Peyer's patch (tissue), 4 donors: ENCODE measurements at regions not wholly inside any gene's neighbourhood (a gene's known extent, or its start where the extent isn't known, plus 50 kb on each side); places are given as distances from the start of the nearest gene placed in this dataset.

ENCODE experiments used
- POLR2A ChIP-seq, 2 donors: fragments of 450-650 bp; IDR thresholded peaks; one replicate each; pipeline ENCODE4 v1.5.1; 2017; ENCODE audit warnings: antibody characterized with exemption in 2 of 2, mild to moderate bottlenecking in 2 of 2, moderate library complexity in 2 of 2
- TF ChIP-seq, protein P1 (sequence below), 6 experiments: fragments of 450-650 bp in 4 of 6; fragments of 200-600 bp in 2 of 6; sonication (generic) in 1 of 6; IDR thresholded peaks; one replicate each; pipeline ENCODE4 v1.5.1; 2017 to 2019; ENCODE audit warnings: antibody characterized with exemption in 6 of 6, mild to moderate bottlenecking in 3 of 6, moderate library complexity in 1 of 6

DNA sequence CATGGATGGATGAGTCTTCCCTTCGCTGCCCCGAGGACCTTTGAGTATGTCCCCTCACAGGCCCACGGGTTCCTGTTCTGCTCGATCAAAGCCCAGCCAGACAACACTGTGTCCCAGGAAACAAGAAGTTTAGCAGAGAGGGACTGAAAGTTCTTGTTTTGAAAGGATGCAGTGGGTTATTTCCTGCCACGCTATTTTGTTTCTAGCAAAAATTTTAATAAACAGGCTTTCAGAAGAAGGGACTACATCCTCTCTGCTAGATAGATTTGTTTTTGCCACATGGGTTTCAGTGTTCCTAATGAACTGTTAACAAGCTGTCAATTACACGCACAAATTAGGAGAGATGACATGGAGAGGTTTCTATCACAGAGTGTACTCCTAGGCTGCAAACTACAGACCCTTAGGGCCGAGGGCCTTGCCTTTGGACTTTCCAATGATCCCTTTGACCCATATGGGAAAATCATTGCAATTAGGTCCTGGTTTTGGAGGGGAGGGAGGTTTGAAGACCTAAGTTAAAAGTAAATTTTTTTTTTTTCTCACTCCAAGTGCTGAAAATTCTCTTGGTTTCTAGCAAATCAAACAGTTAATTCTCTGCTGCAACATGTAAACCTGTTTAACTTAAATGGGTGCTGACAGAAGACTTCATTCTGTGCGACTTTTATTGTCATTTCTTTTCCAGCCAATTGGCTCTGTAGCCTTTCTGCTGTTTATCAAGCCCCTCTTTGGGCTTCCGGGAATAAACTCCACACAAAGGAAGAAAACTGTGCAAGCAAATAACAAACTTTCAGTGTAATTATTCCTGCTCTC, 81.4 kb downstream of the RCN1 start:
- no peak for TF ChIP-seq POLR2A (IDR thresholded peaks at IDR 0.05)
- TF ChIP-seq, protein P1, sequence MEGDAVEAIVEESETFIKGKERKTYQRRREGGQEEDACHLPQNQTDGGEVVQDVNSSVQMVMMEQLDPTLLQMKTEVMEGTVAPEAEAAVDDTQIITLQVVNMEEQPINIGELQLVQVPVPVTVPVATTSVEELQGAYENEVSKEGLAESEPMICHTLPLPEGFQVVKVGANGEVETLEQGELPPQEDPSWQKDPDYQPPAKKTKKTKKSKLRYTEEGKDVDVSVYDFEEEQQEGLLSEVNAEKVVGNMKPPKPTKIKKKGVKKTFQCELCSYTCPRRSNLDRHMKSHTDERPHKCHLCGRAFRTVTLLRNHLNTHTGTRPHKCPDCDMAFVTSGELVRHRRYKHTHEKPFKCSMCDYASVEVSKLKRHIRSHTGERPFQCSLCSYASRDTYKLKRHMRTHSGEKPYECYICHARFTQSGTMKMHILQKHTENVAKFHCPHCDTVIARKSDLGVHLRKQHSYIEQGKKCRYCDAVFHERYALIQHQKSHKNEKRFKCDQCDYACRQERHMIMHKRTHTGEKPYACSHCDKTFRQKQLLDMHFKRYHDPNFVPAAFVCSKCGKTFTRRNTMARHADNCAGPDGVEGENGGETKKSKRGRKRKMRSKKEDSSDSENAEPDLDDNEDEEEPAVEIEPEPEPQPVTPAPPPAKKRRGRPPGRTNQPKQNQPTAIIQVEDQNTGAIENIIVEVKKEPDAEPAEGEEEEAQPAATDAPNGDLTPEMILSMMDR (IDR thresholded peaks at IDR 0.05), result no peak
